ENCODE measurements at regions not wholly inside any gene's neighbourhood (a gene's known extent, or its start where the extent isn't known, plus 50 kb on each side); places are given as distances from the start of the nearest gene placed in this dataset.
"Not testable (repeated sequence)": the region's sequence is repeated elsewhere in the genome, so short reads cannot be mapped to it uniquely, and the experiment has no call there.

DNA sequence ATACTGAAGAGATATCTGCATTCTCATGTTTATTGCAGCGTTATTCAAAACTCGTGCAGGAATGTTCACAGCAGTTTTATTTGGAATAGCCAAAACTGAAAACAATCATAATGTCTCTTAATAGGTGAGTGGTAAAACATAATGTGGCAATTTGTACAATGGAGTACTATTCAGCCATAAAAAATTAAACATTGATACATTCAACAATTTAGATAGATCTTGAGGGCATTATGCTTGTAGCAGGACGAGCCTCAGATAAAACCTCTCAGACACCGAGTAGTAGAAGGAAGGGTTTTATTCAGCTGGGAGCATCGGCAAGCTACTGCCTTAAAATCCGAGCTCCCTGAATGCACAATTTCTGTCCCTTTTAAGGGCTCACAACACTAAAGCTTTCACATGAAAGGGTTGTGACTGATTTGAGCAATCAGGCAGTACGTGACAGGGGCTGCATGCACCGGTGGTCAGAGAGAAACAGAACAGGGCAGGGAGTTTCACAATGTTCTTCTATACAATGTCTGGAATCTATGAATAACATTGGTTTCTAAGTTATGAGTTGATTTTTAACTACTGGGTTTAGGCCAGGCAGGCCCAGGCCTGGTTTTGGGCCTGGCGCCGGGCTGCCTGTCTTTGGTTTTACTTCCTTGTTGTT, 195.3 kb upstream of the PRSS16 start:
- not testable (repeated sequence) for H3K4me3 ChIP-seq (ENCODE audit: low read length); H3K27me3 ChIP-seq (ENCODE audit: control insufficient read depth, insufficient read depth, low read length); H3K4me1 ChIP-seq (ENCODE audit: control insufficient read depth, insufficient read depth, low read length); H3K9ac ChIP-seq (ENCODE audit: low read length); H3K36me3 ChIP-seq (ENCODE audit: control insufficient read depth, insufficient read depth, low read length); H3K9me3 ChIP-seq (ENCODE audit: control insufficient read depth, low read length)

DNA sequence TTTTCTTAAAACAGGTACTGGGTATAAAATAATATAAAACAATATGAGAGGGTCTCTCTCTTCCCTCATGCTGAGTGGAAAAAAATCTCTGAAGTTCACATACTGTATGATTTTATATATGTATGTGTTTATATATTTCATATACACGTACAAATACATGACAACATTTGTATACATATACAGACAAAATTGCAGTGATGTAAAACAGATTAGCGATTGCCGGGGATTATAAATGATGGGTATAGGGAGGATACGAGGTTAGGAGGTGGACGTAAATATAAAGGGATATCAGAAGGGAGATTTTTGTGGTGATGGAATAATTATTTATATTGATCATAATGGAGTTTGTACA, 194.8 kb upstream of the PRSS16 start:
- Histone ChIP-seq H3K9ac (ENCODE audit: low read length) (no peak overlapping the region), H3K9me3 (ENCODE audit: control insufficient read depth, low read length) (no peaks in the 10 kb centered on the region), H3K4me3 (ENCODE audit: low read length) (no peak overlapping the region), H3K4me1 (ENCODE audit: control insufficient read depth, insufficient read depth, low read length) (no peaks in the 10 kb centered on the region), H3K36me3 (ENCODE audit: control insufficient read depth, insufficient read depth, low read length) (no peaks in the 10 kb centered on the region), H3K27me3 (ENCODE audit: control insufficient read depth, insufficient read depth, low read length) (peaks cover 4% of the 10 kb centered on the region)

DNA sequence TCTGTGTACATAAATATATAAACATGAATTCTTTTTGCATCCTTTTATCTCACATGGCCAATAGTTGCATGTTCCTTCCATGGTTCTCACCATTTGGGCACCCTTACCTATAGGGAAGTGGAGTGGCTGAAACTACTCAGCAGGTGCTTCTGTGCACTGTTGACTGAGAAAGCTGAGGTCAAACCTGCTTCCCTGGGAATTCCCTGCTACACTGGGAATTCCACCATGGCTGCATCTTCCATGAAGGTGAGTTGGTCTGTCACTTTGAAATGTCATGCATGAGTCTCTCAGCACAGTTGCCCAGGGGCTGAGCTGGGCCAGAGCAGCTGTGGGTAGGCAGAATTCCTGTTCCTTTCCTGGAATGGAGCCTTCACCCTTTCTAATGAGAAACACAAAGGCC, 193.8 kb upstream of the PRSS16 start:
- Histone ChIP-seq H3K27me3 (ENCODE audit: control insufficient read depth, insufficient read depth, low read length) (peaks cover 4% of the 10 kb centered on the region), H3K9ac (ENCODE audit: low read length) (no peak overlapping the region), H3K36me3 (ENCODE audit: control insufficient read depth, insufficient read depth, low read length) (no peaks in the 10 kb centered on the region), H3K9me3 (ENCODE audit: control insufficient read depth, low read length) (no peaks in the 10 kb centered on the region), H3K4me3 (ENCODE audit: low read length) (no peak overlapping the region), H3K4me1 (ENCODE audit: control insufficient read depth, insufficient read depth, low read length) (no peaks in the 10 kb centered on the region)

- no peaks in the 10 kb centered on the region for H3K36me3 ChIP-seq (ENCODE audit: control insufficient read depth, insufficient read depth, low read length)
- H3K9ac ChIP-seq (ENCODE audit: low read length): no peak overlapping the region
- H3K4me3 ChIP-seq (ENCODE audit: low read length): no peak overlapping the region
- no peaks in the 10 kb centered on the region for H3K4me1 ChIP-seq (ENCODE audit: control insufficient read depth, insufficient read depth, low read length)
- no peaks in the 10 kb centered on the region for H3K27me3 ChIP-seq (ENCODE audit: control insufficient read depth, insufficient read depth, low read length)
- no peaks in the 10 kb centered on the region for H3K9me3 ChIP-seq (ENCODE audit: control insufficient read depth, low read length)
These were observed 190.9 kb upstream of the PRSS16 start for GRCh38 chr6:27056615-27057014.

DNA sequence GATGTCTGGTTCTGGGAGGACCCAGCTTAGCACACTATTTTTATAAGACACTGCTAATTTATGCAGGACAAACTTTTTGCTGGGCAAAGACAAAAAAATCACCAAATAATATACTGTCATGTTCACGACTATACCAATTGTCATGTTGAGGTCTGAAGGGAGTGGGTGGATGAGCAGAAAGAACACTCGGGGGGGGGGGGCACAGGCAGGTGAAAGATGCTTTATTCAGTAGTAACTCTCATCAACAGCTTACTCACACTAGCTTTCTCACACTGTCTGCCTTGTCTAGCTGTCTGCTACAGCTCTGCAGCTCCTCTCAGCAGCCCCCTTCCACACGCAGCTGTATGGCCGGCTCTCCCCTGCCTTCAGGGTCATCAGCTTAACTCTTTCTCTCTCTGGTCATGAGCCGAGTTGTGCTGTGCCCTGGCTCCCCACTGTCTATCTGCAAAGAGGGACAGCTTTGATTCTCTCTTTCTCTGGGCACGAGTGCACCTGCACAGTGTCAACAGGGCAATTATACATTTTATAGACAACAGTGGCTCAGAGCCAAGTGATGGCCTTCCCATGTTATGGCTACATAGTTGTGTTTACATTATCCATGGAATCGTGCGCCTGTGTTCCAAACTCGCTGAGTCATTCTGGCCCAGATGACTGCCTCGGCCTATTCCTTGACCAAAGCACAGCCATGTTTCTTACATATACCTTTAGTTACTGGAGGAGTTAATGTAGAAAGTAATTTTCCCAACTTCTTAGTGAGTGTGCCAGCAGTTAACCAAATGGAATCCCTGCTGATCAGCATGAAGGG, 187.7 kb upstream of the PRSS16 start:
- no peaks in the 10 kb centered on the region for H3K27me3 ChIP-seq (ENCODE audit: control insufficient read depth, insufficient read depth, low read length)

DNA sequence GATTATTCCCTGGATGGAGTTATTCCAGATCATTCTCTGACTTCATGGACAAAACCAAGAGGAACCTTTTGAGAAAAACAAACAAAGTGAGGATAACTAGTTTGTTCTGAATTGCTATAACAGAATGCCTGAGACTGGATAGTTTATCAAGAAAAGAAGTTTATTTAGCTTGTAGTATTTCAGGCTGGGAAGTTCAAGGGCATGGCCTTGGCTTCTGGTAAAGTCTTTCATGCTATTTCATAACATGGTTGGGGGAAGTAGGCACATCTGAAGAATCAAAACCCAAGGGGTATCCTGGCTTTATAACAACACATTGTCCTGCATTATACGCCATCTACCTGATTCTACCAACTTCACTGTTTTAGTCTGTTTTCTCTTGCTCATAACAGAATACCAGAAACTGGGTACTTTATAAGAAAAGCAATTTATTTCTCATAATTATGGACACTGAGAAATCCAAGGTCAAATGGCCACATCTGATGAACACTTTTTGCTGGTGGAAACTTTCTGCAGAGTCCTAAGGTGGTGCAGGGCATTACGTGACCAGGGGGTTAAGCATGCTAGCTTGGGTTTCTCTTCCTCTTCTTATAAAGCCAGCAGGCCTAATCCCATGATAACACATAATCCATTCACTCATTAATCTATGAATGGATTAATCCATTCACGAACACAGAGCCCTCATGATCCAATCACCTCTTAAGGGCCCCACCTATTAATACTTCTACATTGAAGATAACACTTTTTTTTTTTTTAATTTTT, 186.1 kb upstream of the PRSS16 start:
- Histone ChIP-seq H3K27me3 (ENCODE audit: control insufficient read depth, insufficient read depth, low read length) (no peaks in the 10 kb centered on the region), H3K4me3 (ENCODE audit: low read length) (no peak overlapping the region), H3K9ac (ENCODE audit: low read length) (no peak overlapping the region), H3K9me3 (ENCODE audit: control insufficient read depth, low read length) (no peaks in the 10 kb centered on the region), H3K36me3 (ENCODE audit: control insufficient read depth, insufficient read depth, low read length) (no peaks in the 10 kb centered on the region), H3K4me1 (ENCODE audit: control insufficient read depth, insufficient read depth, low read length) (no peaks in the 10 kb centered on the region)

More for the DNA sequence above, 187.7 kb upstream of the PRSS16 start:
- no peaks in the 10 kb centered on the region for H3K36me3 ChIP-seq (ENCODE audit: control insufficient read depth, insufficient read depth, low read length)
- no peaks in the 10 kb centered on the region for H3K4me1 ChIP-seq (ENCODE audit: control insufficient read depth, insufficient read depth, low read length)
- no peak overlapping the region for H3K9ac ChIP-seq (ENCODE audit: low read length)
- no peak overlapping the region for H3K4me3 ChIP-seq (ENCODE audit: low read length)
- H3K9me3 ChIP-seq (ENCODE audit: control insufficient read depth, low read length): no peaks in the 10 kb centered on the region

DNA sequence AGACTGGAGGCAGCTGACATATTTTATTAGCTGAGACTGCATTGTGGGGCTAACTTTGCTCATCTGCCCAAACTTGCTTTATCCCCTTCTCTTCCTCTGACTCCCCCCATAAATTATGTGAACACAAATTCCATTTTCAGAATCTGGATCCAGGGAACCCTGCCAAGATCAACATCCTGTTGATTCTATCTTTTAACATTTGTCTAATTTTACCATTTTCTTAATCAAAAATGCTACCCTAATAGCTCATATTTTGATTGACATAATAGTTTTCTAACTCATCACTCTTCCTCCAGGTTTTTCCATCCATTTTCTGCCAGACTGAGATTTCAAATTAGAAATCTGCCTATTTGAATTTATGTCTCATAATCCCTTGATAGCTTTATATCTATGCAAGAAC, 184.7 kb upstream of the PRSS16 start:
- H3K9ac ChIP-seq (ENCODE audit: low read length): no peak overlapping the region
- no peak overlapping the region for H3K4me3 ChIP-seq (ENCODE audit: low read length)
- H3K36me3 ChIP-seq (ENCODE audit: control insufficient read depth, insufficient read depth, low read length): no peaks in the 10 kb centered on the region
- no peaks in the 10 kb centered on the region for H3K9me3 ChIP-seq (ENCODE audit: control insufficient read depth, low read length)
- no peaks in the 10 kb centered on the region for H3K4me1 ChIP-seq (ENCODE audit: control insufficient read depth, insufficient read depth, low read length)
- no peaks in the 10 kb centered on the region for H3K27me3 ChIP-seq (ENCODE audit: control insufficient read depth, insufficient read depth, low read length)

- no peak overlapping the region for H3K9ac ChIP-seq (ENCODE audit: low read length)
- H3K36me3 ChIP-seq (ENCODE audit: control insufficient read depth, insufficient read depth, low read length): no peaks in the 10 kb centered on the region
- H3K27me3 ChIP-seq (ENCODE audit: control insufficient read depth, insufficient read depth, low read length): no peaks in the 10 kb centered on the region
- no peaks in the 10 kb centered on the region for H3K4me1 ChIP-seq (ENCODE audit: control insufficient read depth, insufficient read depth, low read length)
- H3K4me3 ChIP-seq (ENCODE audit: low read length): no peak overlapping the region
- H3K9me3 ChIP-seq (ENCODE audit: control insufficient read depth, low read length): no peaks in the 10 kb centered on the region
These were observed 182.3 kb upstream of the PRSS16 start for GRCh38 chr6:27065183-27065582.

DNA sequence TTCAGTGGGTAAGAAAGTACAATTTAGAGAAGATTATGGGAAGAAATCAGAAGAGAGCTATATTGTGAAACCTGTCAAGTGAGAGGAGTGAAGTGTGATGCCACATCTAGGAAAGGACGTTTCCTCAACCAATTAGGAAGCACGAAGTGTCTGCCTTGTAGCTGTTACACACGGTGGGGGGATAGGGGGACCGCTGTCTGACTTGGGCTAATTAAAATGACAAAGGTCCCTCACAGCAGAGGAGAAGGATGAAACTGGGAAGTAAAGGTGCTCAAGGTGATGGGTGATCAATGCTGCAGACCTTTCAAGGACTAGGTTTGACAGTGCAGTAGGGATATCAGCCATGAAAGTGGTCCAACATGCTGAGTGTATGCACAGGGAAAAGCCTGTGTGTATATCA, 181.1 kb upstream of the PRSS16 start:
- Histone ChIP-seq H3K4me3 (ENCODE audit: low read length) (no peak overlapping the region), H3K4me1 (ENCODE audit: control insufficient read depth, insufficient read depth, low read length) (no peaks in the 10 kb centered on the region), H3K27me3 (ENCODE audit: control insufficient read depth, insufficient read depth, low read length) (no peaks in the 10 kb centered on the region), H3K9ac (ENCODE audit: low read length) (no peak overlapping the region), H3K9me3 (ENCODE audit: control insufficient read depth, low read length) (no peaks in the 10 kb centered on the region), H3K36me3 (ENCODE audit: control insufficient read depth, insufficient read depth, low read length) (no peaks in the 10 kb centered on the region)

DNA sequence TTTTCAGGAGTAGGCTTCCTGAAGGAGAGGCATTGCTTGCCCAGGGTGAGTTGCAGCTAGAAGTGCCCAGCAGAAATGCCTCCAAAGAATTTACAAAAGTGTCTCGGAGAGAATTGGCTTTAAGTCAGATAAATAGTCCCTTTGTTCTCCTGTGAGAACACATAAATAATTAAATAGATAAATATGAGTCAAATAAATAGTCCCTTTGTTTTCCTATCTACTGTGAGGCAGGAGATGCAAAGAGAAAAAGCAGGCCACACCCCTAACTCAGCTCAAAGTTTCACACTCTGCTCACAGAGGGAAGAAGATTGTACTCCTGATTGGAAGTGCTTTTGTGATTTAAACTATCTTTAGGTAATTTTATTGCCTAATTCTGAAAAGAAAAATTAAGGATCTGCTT, 180.7 kb upstream of the PRSS16 start:
- Histone ChIP-seq H3K4me3 (ENCODE audit: low read length) (no peak overlapping the region), H3K27me3 (ENCODE audit: control insufficient read depth, insufficient read depth, low read length) (no peaks in the 10 kb centered on the region), H3K4me1 (ENCODE audit: control insufficient read depth, insufficient read depth, low read length) (no peaks in the 10 kb centered on the region), H3K9ac (ENCODE audit: low read length) (no peak overlapping the region), H3K9me3 (ENCODE audit: control insufficient read depth, low read length) (no peaks in the 10 kb centered on the region), H3K36me3 (ENCODE audit: control insufficient read depth, insufficient read depth, low read length) (no peaks in the 10 kb centered on the region)

DNA sequence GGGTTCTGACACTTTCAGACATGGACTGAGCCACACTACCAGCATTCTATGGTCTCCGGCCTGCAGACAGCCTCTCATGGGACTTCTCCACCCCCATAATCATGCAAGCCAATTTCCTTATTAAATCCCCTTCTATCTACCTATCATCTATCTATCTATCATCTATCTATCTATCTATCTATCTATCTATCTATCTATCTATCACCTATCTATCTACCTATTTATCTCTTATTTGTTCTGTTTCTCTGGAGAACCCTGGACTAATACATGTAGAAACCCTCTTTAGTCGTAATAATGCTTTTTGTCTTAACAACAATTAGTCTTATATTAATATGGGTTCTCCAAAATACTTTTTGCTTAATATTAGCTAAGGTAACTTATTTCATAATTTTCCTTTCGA, 174.1 kb upstream of the PRSS16 start:
- Histone ChIP-seq H3K9ac (ENCODE audit: low read length) (no peak overlapping the region), H3K4me1 (ENCODE audit: control insufficient read depth, insufficient read depth, low read length) (no peaks in the 10 kb centered on the region), H3K9me3 (ENCODE audit: control insufficient read depth, low read length) (no peaks in the 10 kb centered on the region), H3K36me3 (ENCODE audit: control insufficient read depth, insufficient read depth, low read length) (no peaks in the 10 kb centered on the region), H3K4me3 (ENCODE audit: low read length) (no peak overlapping the region), H3K27me3 (ENCODE audit: control insufficient read depth, insufficient read depth, low read length) (no peaks in the 10 kb centered on the region)

DNA sequence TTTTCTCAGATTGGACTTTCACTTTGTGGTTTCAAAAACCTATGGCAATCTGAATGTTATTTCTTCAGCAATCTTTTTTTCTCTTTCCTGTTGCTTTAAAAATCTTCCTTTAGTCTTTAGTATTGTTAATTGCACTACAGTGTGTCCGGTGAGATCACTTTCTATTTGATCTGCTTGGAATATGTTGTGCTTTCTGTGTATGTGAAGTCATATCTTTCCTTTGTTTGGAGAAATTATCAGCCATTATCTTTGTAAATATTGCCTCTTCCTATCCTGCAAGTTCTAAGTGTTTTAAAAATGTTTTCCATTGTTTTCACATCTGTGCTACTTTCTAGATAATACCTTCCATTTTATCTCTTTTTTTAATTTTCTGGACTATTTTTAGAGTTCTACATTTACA, 171.4 kb upstream of the PRSS16 start:
- Histone ChIP-seq H3K27me3 (ENCODE audit: control insufficient read depth, insufficient read depth, low read length) (no peaks in the 10 kb centered on the region), H3K9ac (ENCODE audit: low read length) (no peak overlapping the region), H3K36me3 (ENCODE audit: control insufficient read depth, insufficient read depth, low read length) (no peaks in the 10 kb centered on the region), H3K9me3 (ENCODE audit: control insufficient read depth, low read length) (no peaks in the 10 kb centered on the region), H3K4me1 (ENCODE audit: control insufficient read depth, insufficient read depth, low read length) (no peaks in the 10 kb centered on the region), H3K4me3 (ENCODE audit: low read length) (no peak overlapping the region)
